Effector memory CD8-positive, alpha-beta T cell (primary cell): ENCODE measurements at regions not wholly inside any gene's neighbourhood (a gene's known extent, or its start where the extent isn't known, plus 50 kb on each side); places are given as distances from the start of the nearest gene placed in this dataset.

Experiments
- ATAC-seq: fragments of 150-1000 bp; cut with Tn5 transposase; replicated peaks from 2 replicates; pipeline ENCODE4 v1.10.0; 2021; ENCODE audit warnings: mild to moderate bottlenecking, moderate library complexity
- DNase-seq, 3 experiments: peaks; one replicate each; pipeline ENCODE4 v3.0.0; 2021
- H3K27ac Mint-ChIP-seq, 2 donors: one replicate each; pipeline ENCODE4 v1.8.0; 2022; ENCODE audit warnings: mild to moderate bottlenecking in 2 of 2, mixed read lengths in 2 of 2, moderate library complexity in 2 of 2
- H3K27me3 Mint-ChIP-seq, 2 donors: one replicate each; pipeline ENCODE4 v1.8.0; 2022; ENCODE audit warnings: mixed read lengths in 2 of 2
- H3K36me3 Mint-ChIP-seq: one replicate; pipeline ENCODE4 v1.8.0; 2022; ENCODE audit warnings: mild to moderate bottlenecking, moderate library complexity, mixed read lengths; ENCODE audit not compliant: insufficient read depth
- H3K4me1 Mint-ChIP-seq, 2 donors: one replicate each; pipeline ENCODE4 v1.8.0; 2022; ENCODE audit warnings: low read depth in 2 of 2, mixed read lengths in 2 of 2
- H3K4me3 Mint-ChIP-seq, 2 donors: one replicate each; pipeline ENCODE4 v1.8.0; 2022; ENCODE audit warnings: mild to moderate bottlenecking in 2 of 2, mixed read lengths in 2 of 2, moderate library complexity in 2 of 2
- H3K9me3 Mint-ChIP-seq, 2 donors: one replicate each; pipeline ENCODE4 v1.8.0; 2022; ENCODE audit warnings: mixed read lengths in 2 of 2

DNA sequence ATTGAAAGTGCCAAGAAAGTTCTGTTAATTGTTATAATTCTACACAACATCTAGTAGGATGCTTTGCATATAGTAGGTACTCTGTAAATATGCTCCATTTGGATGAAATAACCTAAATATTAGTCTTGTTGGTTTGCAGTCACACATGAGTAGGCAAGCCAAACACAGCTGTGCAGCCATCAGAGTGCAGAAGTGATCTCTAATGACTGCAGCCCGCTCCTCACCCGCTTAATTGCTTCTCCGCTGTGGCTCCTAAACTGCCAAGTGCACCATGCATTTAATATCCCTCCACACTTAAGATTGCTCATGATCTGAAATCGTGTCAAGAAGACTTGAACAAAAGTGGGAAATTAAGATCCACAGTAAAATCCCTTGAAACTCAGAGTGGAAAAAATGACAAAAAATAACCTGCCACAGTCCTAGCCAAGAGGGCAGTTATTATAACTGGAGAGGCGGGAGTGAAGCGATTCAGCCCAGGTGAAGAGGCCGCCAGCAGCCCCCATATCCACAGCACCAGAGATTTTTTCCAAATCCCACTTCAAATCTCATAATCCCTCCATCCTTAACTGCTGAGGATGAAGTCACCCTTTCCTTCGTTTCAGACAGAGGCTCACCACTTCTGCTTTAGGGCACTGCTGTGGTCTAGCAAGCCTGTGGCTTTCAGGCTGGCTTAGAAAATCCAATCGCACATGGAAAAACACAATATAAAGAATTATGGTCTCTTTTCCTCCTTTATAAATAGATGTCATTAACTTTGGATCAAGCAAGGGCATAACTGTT is 69.5 kb downstream of the TMEM30B start:
- Mint-ChIP-seq H3K27me3 (peaks cover 21 to 61% of the 10 kb centered on the region in 2 donors), H3K9me3 (no peaks in the 10 kb centered on the region), H3K27ac (no peak overlapping the region), H3K4me1 (no peaks in the 10 kb centered on the region), H3K4me3 (no peak overlapping the region), H3K36me3 (no peaks in the 10 kb centered on the region)
- no peak for ATAC-seq
- no peak for DNase-seq

GRCh38 chr14:61203081-61203753 is 77.9 kb downstream of the TMEM30B start:
- H3K4me1 Mint-ChIP-seq: no peaks in the 10 kb centered on the region
- ATAC-seq: no peak
- H3K36me3 Mint-ChIP-seq: no peaks in the 10 kb centered on the region
- no peak for DNase-seq
- H3K9me3 Mint-ChIP-seq: no peaks in the 10 kb centered on the region
- H3K4me3 Mint-ChIP-seq: no peak overlapping the region
- H3K27ac Mint-ChIP-seq: no peak overlapping the region
- H3K27me3 Mint-ChIP-seq: peaks cover 41 to 50% of the 10 kb centered on the region in 2 donors

- Mint-ChIP-seq H3K27ac (no peak overlapping the region), H3K9me3 (no peaks in the 10 kb centered on the region), H3K4me1 (no peaks in the 10 kb centered on the region), H3K36me3 (no peaks in the 10 kb centered on the region), H3K4me3 (no peak overlapping the region), H3K27me3 (peaks cover 50 to 61% of the 10 kb centered on the region in 2 donors)
- DNase-seq (no peak), ATAC-seq (no peak)
These were observed 79.0 kb downstream of the TMEM30B start for GRCh38 chr14:61202124-61202523.

DNA sequence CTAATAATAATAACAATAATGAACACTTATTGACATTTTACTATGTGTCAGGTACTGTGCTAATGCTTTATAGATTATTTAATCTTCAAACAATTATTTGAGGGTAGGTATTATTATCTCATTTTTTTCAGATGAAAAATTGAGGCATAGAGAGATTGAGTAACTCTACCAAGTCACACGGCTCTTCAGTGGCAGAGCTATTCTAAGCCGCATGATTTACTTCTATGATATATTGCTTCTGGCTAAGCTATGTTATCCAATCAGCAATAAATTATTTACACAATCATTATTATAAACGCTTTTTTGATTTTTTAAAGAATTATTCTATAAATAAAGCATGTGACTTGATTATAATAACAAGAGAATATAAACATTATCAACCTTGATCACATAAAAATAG is 80.0 kb downstream of the TMEM30B start:
- DNase-seq (no peak), ATAC-seq (no peak)
- H3K27me3 Mint-ChIP-seq: peaks cover 55 to 67% of the 10 kb centered on the region in 2 donors
- H3K9me3 Mint-ChIP-seq: no peaks in the 10 kb centered on the region
- H3K4me1 Mint-ChIP-seq: no peaks in the 10 kb centered on the region
- no peaks in the 10 kb centered on the region for H3K36me3 Mint-ChIP-seq
- no peak overlapping the region for H3K27ac Mint-ChIP-seq
- no peak overlapping the region for H3K4me3 Mint-ChIP-seq

DNA sequence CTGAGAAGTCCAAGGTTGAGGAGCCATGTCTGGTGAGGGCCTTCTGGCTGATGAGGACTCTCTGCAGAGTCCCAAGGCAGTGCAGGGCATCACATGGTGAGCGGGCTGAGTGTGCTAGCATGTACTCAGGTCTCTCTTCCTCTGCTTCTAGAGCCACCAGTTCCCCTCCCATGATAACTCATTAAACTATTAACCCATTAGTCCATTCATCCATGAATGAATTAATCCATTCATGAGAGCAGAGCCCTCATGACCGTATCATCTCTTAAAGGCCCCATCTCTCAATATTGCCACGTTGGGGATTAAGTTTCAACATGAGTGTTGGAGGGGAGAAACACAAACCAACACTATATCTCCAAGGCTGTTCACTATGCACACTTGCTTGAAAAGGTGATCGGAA is 83.7 kb downstream of the TMEM30B start:
- Mint-ChIP-seq H3K4me1 (no peaks in the 10 kb centered on the region), H3K27me3 (peaks cover 52 to 63% of the 10 kb centered on the region in 2 donors), H3K27ac (no peak overlapping the region), H3K4me3 (no peak overlapping the region), H3K9me3 (no peaks in the 10 kb centered on the region), H3K36me3 (no peaks in the 10 kb centered on the region)
- DNase-seq (no peak), ATAC-seq (no peak)

- ATAC-seq (no peak), DNase-seq (no peak)
- Mint-ChIP-seq H3K27ac (no peak overlapping the region), H3K9me3 (no peaks in the 10 kb centered on the region), H3K36me3 (no peaks in the 10 kb centered on the region), H3K27me3 (peaks cover 50 to 63% of the 10 kb centered on the region in 2 donors), H3K4me3 (no peak overlapping the region), H3K4me1 (no peaks in the 10 kb centered on the region)
These were observed 84.3 kb downstream of the TMEM30B start for GRCh38 chr14:61196792-61197191.

DNA sequence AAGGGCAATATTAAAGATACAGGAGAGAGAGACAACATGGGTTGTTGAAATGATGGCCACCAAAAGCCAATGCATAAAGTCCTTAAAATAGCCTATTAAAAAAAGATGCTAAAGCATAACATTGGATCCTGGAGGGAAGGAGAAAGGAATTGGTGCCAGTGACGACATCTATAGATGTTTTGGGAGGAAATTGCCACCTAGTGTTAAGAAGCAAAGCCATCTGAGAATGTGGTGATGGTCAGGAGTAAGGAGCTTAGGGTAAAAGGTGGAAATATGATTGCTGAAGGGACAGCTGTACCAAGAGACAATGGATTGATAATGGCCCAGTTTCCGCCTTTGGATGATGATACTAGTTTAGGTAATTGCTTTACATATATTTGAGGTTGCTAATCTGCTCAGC is 85.1 kb downstream of the TMEM30B start:
- peaks cover 57 to 70% of the 10 kb centered on the region in 2 donors for H3K27me3 Mint-ChIP-seq
- no peaks in the 10 kb centered on the region for H3K36me3 Mint-ChIP-seq
- H3K9me3 Mint-ChIP-seq: no peaks in the 10 kb centered on the region
- DNase-seq: no peak
- no peak overlapping the region for H3K27ac Mint-ChIP-seq
- H3K4me3 Mint-ChIP-seq: no peak overlapping the region
- H3K4me1 Mint-ChIP-seq: no peaks in the 10 kb centered on the region
- ATAC-seq: no peak

DNA sequence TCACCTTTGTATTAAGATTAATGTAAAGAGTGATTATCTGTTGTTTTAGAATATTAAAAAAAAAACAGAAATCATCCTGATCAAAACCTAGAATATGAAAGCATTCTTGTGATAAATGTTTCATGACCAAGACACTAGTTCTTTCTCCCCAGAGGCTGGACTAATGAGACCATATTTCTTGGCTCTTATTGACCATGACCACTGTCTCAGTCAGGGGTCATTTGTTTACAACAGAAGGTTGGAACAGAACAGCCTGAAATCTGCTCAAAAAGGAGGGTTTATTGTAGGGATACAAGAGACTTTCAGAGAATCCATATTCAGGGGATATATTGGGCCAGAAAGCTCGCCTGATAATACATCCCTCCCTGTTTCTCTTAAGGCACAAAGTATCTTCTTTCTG is 87.7 kb downstream of the TMEM30B start:
- ATAC-seq (no peak), DNase-seq (no peak)
- Mint-ChIP-seq H3K4me1 (peaks cover 3 to 9% of the 10 kb centered on the region in 2 donors), H3K4me3 (no peak overlapping the region), H3K27me3 (peaks cover 61 to 72% of the 10 kb centered on the region in 2 donors), H3K9me3 (no peaks in the 10 kb centered on the region), H3K27ac (no peak overlapping the region), H3K36me3 (no peaks in the 10 kb centered on the region)

DNA sequence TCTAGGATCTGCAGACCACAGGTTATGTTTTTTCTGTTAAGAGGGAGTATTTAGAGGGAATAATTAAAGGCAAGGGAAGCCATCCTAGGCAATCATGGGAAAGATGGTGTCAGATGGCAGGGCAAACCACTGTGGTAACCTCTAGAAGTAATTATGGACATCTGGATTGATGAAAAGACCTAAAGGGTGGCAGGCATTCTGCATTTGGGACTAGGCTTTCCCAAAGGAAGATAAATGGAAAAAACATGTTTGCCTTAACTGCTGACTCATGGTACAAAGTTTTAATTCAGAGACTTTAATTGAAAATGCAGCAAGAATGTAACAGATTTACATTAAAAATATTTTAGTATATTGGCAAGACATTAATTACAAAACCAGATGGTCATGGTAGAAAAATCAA is 88.1 kb downstream of the TMEM30B start:
- no peaks in the 10 kb centered on the region for H3K9me3 Mint-ChIP-seq
- ATAC-seq (no peak), DNase-seq (no peak)
- no peaks in the 10 kb centered on the region for H3K36me3 Mint-ChIP-seq
- peaks cover 56 to 68% of the 10 kb centered on the region in 2 donors for H3K27me3 Mint-ChIP-seq
- peaks cover 3 to 9% of the 10 kb centered on the region in 2 donors for H3K4me1 Mint-ChIP-seq
- no peak overlapping the region for H3K4me3 Mint-ChIP-seq
- H3K27ac Mint-ChIP-seq: no peak overlapping the region

DNA sequence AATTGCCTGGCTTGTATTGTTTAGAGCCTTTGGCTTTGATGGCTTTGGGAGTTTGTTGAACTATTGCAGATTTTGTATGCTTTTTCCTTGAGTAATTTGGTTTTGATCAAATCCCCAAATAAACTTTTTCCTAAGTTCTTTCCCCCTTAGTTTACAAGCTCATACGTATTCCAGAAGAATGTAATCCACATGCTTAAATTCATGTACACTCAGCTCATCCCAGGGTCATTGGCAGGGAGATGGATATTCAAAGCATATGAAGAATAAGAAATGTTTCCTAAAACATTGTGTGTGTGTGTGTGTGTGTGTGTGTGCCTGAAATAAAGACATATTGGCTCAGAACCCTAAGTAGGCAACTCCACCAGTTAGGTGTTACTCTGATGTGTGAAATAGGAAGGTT is 89.4 kb downstream of the TMEM30B start:
- Mint-ChIP-seq H3K27ac (no peak overlapping the region), H3K4me1 (peaks cover 3 to 9% of the 10 kb centered on the region in 2 donors), H3K27me3 (peaks cover 50 to 68% of the 10 kb centered on the region in 2 donors), H3K36me3 (no peaks in the 10 kb centered on the region), H3K9me3 (no peaks in the 10 kb centered on the region), H3K4me3 (no peak overlapping the region)
- no peak for ATAC-seq
- DNase-seq: no peak

GRCh38 chr14:61190341-61190740 is 90.8 kb downstream of the TMEM30B start:
- ATAC-seq (no peak), DNase-seq (no peak)
- H3K36me3 Mint-ChIP-seq: no peaks in the 10 kb centered on the region
- peaks cover 54 to 74% of the 10 kb centered on the region in 2 donors for H3K27me3 Mint-ChIP-seq
- H3K4me3 Mint-ChIP-seq: no peak overlapping the region
- H3K4me1 Mint-ChIP-seq: peaks cover 3 to 9% of the 10 kb centered on the region in 2 donors
- H3K9me3 Mint-ChIP-seq: no peaks in the 10 kb centered on the region
- H3K27ac Mint-ChIP-seq: no peak overlapping the region

- DNase-seq (no peak), ATAC-seq (no peak)
- peak overlapping the region; percentile 36 to 37 for H3K4me3 Mint-ChIP-seq
- H3K27me3 Mint-ChIP-seq: peaks cover 59 to 78% of the 10 kb centered on the region in 2 donors
- H3K9me3 Mint-ChIP-seq: no peaks in the 10 kb centered on the region
- H3K4me1 Mint-ChIP-seq: peaks cover 3 to 9% of the 10 kb centered on the region in 2 donors
- no peaks in the 10 kb centered on the region for H3K36me3 Mint-ChIP-seq
- H3K27ac Mint-ChIP-seq: no peak overlapping the region
These were observed 91.9 kb downstream of the TMEM30B start for GRCh38 chr14:61188978-61189808.

DNA sequence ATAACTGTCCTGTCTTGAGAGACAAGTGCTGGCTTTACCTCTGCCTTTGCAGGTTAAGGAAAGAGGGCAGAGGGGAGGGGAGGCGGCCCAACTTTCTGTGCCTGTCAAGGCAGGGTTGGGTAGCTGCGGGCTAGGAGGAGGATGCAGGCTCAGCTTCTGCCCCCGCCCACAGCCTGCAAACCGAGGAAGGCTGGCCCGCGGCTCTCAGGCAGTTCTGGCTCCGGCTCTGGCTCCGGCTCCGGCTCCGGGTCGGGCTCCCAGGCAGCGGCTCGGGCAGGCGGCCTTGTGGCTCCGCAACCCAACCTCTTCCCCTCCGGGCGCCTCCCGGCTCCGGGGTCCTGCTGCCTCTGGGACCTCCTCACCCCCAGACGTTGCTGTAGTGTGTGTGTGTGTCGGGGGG is 92.9 kb downstream of the TMEM30B start:
- peaks cover 3 to 9% of the 10 kb centered on the region in 2 donors for H3K4me1 Mint-ChIP-seq
- no peak overlapping the region for H3K27ac Mint-ChIP-seq
- no peak for DNase-seq
- H3K36me3 Mint-ChIP-seq: no peaks in the 10 kb centered on the region
- peaks cover 62 to 84% of the 10 kb centered on the region in 2 donors for H3K27me3 Mint-ChIP-seq
- no peak overlapping the region for H3K4me3 Mint-ChIP-seq
- no peak for ATAC-seq
- H3K9me3 Mint-ChIP-seq: no peaks in the 10 kb centered on the region
